GM12801 (cell line): ENCODE measurements at regions not wholly inside any gene's neighbourhood (a gene's known extent, or its start where the extent isn't known, plus 50 kb on each side); places are given as distances from the start of the nearest gene placed in this dataset.

ENCODE experiments used
- TF ChIP-seq, protein P1 (sequence below): IDR thresholded peaks from one replicate; pipeline ENCODE4 v1.5.1; 2011; ENCODE audit warnings: control low read depth; ENCODE audit not compliant: insufficient read length; ENCODE audit errors: extremely low read depth

DNA sequence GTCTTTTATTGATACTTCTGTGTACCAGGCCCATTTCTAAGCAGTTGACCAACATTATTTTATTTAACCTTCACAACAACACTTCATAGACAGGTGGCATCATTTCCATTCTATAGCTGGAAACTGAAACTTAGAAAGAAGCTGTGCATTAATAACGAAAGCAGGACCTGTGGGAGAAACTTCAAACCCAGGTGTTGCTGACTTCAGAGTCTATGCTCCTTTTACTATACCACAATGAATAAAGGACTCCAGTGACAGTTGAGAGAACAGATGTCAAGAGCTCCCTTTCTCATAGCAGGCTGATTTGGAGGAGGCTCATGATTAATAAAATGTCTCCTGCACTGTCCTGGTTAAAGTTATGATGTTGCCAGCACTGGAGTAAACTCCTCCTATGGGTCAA is 56.6 kb upstream of the POU3F2 start:
- TF ChIP-seq, protein P1, sequence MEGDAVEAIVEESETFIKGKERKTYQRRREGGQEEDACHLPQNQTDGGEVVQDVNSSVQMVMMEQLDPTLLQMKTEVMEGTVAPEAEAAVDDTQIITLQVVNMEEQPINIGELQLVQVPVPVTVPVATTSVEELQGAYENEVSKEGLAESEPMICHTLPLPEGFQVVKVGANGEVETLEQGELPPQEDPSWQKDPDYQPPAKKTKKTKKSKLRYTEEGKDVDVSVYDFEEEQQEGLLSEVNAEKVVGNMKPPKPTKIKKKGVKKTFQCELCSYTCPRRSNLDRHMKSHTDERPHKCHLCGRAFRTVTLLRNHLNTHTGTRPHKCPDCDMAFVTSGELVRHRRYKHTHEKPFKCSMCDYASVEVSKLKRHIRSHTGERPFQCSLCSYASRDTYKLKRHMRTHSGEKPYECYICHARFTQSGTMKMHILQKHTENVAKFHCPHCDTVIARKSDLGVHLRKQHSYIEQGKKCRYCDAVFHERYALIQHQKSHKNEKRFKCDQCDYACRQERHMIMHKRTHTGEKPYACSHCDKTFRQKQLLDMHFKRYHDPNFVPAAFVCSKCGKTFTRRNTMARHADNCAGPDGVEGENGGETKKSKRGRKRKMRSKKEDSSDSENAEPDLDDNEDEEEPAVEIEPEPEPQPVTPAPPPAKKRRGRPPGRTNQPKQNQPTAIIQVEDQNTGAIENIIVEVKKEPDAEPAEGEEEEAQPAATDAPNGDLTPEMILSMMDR, result no peak

DNA sequence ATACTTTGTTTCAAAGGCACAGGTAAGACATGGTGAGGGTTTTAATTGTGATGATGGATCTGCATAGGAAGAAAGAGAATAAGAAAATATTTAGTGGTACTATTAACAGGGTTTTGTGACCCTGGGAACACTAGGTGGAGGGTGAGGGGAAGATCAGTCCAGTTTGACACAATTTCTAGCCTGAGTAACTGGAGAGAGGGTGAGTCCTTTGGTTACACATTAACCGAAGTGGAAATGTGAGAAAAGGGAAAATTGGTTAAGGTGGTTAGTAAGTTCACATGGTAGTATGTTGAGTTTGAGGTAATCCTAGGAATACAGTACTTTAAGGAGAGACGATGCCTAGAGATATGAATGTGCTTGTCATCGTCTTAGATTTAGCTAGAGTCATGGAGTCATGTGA is 54.8 kb upstream of the POU3F2 start:
- TF ChIP-seq, protein P1, result no peak

DNA sequence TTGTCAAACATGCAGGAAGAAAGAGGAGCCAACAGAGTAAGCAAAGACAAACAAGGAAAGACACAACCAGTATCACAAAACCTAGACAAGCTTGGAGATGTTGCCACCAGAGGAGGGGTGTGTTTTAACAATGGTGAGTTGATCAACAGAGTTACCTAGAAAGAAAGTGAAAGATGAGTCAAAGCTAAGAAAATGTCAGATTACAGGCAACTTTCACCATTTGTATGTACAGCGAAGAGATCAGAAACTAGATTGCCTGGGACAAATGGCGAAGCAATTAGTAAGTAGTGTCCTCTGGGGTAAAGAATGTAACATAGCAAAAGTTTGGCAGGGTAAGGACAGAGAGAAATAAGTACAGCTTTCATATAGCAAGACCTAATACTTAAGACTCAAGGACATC is 51.6 kb upstream of the POU3F2 start:
- TF ChIP-seq, protein P1, result no peak

DNA sequence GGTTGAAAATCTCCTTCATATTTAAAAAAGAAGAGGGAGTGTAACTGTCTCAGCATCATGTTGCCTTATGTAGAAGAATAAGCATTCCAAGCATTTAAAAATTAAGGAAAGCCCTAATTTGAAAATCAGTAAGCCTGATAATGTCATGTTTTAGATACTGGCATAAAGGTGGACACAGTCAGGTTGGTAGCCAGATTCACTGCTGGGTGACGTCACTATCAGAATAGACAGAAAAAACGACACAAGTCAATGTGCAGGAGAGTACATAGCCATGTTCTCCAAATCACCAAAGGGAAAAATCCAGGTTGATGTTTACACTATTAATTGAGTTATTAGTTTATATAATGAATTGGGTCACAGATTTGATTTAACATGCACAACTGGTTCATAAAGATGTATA is 50.8 kb upstream of the POU3F2 start:
- TF ChIP-seq, protein P1, result no peak
